HG02759 (cell line): ENCODE measurements at regions not wholly inside any gene's neighbourhood (a gene's known extent, or its start where the extent isn't known, plus 50 kb on each side); places are given as distances from the start of the nearest gene placed in this dataset.

Experiments used
- ATAC-seq: cut with Tn5 transposase; IDR thresholded peaks from one replicate; pipeline ENCODE4 v1.9.1; 2021; ENCODE audit warnings: mild to moderate bottlenecking, moderate library complexity; ENCODE audit not compliant: unreplicated experiment

GRCh38 chr10:130834573-130834972 is 476.9 kb downstream of the TCERG1L start:
- no peak for ATAC-seq

- ATAC-seq = no peak
These were observed 476.5 kb downstream of the TCERG1L start for GRCh38 chr10:130835068-130835467.

- no peak for ATAC-seq
These were observed 475.2 kb downstream of the TCERG1L start for GRCh38 chr10:130836344-130836743.

- ATAC-seq = no peak
These were observed 468.4 kb downstream of the TCERG1L start for GRCh38 chr10:130843051-130843653.

GRCh38 chr10:130844310-130844709 is 467.2 kb downstream of the TCERG1L start:
- ATAC-seq = no peak

- no peak for ATAC-seq
These were observed 464.4 kb downstream of the TCERG1L start for GRCh38 chr10:130847170-130847569.

GRCh38 chr10:130848855-130849254 is 462.7 kb downstream of the TCERG1L start:
- no peak for ATAC-seq

- no peak for ATAC-seq
These were observed 457.4 kb downstream of the TCERG1L start for GRCh38 chr10:130854151-130854550.

- ATAC-seq = no peak
These were observed 453.8 kb downstream of the TCERG1L start for GRCh38 chr10:130857631-130858295.

- no peak for ATAC-seq
These were observed 452.9 kb downstream of the TCERG1L start for GRCh38 chr10:130858626-130859025.

- no peak for ATAC-seq
These were observed 452.1 kb downstream of the TCERG1L start for GRCh38 chr10:130859427-130859826.

GRCh38 chr10:130862122-130862521 is 449.4 kb downstream of the TCERG1L start:
- ATAC-seq = no peak

- no peak for ATAC-seq
These were observed 448.9 kb downstream of the TCERG1L start for GRCh38 chr10:130862626-130863025.

- no peak for ATAC-seq
These were observed 448.5 kb downstream of the TCERG1L start for GRCh38 chr10:130863044-130863443.

GRCh38 chr10:130864961-130865818 is 446.3 kb downstream of the TCERG1L start:
- ATAC-seq = no peak

GRCh38 chr10:130866857-130867256 is 444.7 kb downstream of the TCERG1L start:
- no peak for ATAC-seq

- ATAC-seq = no peak
These were observed 443.9 kb downstream of the TCERG1L start for GRCh38 chr10:130867446-130868194.

GRCh38 chr10:130869179-130869841 is 442.2 kb downstream of the TCERG1L start:
- ATAC-seq = no peak

GRCh38 chr10:130871406-130871805 is 440.1 kb downstream of the TCERG1L start:
- ATAC-seq = no peak

GRCh38 chr10:130873636-130874035 is 437.9 kb downstream of the TCERG1L start:
- no peak for ATAC-seq

- no peak for ATAC-seq
These were observed 436.4 kb downstream of the TCERG1L start for GRCh38 chr10:130875116-130875515.
